ENCODE measurements at regions not wholly inside any gene's neighbourhood (a gene's known extent, or its start where the extent isn't known, plus 50 kb on each side); places are given as distances from the start of the nearest gene placed in this dataset.

DNA sequence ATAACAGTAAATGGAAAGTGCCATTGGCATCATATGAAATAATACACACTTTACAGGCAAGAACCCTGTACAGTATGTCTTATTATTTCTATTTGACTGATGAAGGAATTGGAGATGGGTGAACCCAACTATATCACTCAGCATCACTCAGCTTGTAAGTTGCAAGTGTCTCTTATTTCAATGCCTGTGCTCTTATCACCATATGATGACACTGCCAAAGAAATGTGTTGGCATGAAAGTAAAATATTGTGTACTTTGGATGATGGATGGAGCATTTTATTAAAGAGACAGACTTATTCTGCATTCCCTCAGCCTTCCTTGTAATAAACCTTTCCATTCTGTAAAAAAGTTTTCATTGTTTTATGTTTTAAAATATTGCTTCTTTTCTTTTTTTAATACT, 927.5 kb upstream of the VRK2 start:
- Histone ChIP-seq H3K4me1 (ENCODE audit: insufficient read depth, low read length) (no peaks in the 10 kb centered on the region), H3K23ac (ENCODE audit: insufficient read length, low read depth, low read length) (no peak overlapping the region), H3K4me2 (ENCODE audit: insufficient read depth, insufficient read length, low read length) (no peak overlapping the region), H2BK15ac (ENCODE audit: low read depth, low read length) (no peak overlapping the region), H2BK120ac (ENCODE audit: low read depth, low read length, poor library complexity, severe bottlenecking) (no peak overlapping the region), H4K5ac (ENCODE audit: insufficient read length, low read depth, low read length) (no peak overlapping the region), H3K79me2 (ENCODE audit: insufficient read depth, low read length) (no peaks in the 10 kb centered on the region), H4K91ac (ENCODE audit: insufficient read length, low read depth, low read length) (no peak overlapping the region), H3K9ac (ENCODE audit: extremely low read depth, insufficient read length, low read length) (no peak overlapping the region), H2AK5ac (ENCODE audit: insufficient read length, low read length) (no peak overlapping the region), H3K56ac (ENCODE audit: insufficient read length, low read depth, low read length) (no peak overlapping the region), H3K27ac (ENCODE audit: insufficient read length, low read depth, low read length) (no peak overlapping the region), H2BK12ac (ENCODE audit: insufficient read length, low read depth, low read length) (no peak overlapping the region), H3K14ac (ENCODE audit: insufficient read depth, low read length) (no peak overlapping the region), H2BK20ac (ENCODE audit: low read depth, low read length, poor library complexity, severe bottlenecking) (no peak overlapping the region), H3T11ph (ENCODE audit: low read length) (no peak overlapping the region), H3K23me2 (ENCODE audit: insufficient read length, low read depth, low read length, poor library complexity, severe bottlenecking) (no peaks in the 10 kb centered on the region), H3K18ac (ENCODE audit: insufficient read length, low read depth, low read length) (no peak overlapping the region), H3K27me3 (ENCODE audit: insufficient read depth, low read length) (no peaks in the 10 kb centered on the region), H3K4ac (ENCODE audit: low read depth, low read length) (no peak overlapping the region), H3K9me3 (ENCODE audit: control insufficient read depth, low read depth, low read length) (no peaks in the 10 kb centered on the region), H4K20me1 (ENCODE audit: control insufficient read depth, insufficient read depth, insufficient read length) (no peaks in the 10 kb centered on the region), H2BK5ac (ENCODE audit: insufficient read length, low read length) (no peak overlapping the region), H4K8ac (replicated peaks; ENCODE audit: insufficient read length, low read depth, low read length) (no peak overlapping the region), H2AFZ (ENCODE audit: low read length) (no peak overlapping the region), H3K79me1 (ENCODE audit: insufficient read depth, low read depth, low read length, poor library complexity, severe bottlenecking) (no peaks in the 10 kb centered on the region)
- H3K4me3 Mint-ChIP-seq = no peak overlapping the region
- no peaks in the 10 kb centered on the region for H3K4me1 Mint-ChIP-seq
- no peaks in the 10 kb centered on the region for H3K27me3 Mint-ChIP-seq (ENCODE audit: low read depth)
- no peaks in the 10 kb centered on the region for H3K36me3 Mint-ChIP-seq (ENCODE audit: insufficient read depth in 1 of 3, low read depth in 3 of 3)
- TF ChIP-seq, protein P1, sequence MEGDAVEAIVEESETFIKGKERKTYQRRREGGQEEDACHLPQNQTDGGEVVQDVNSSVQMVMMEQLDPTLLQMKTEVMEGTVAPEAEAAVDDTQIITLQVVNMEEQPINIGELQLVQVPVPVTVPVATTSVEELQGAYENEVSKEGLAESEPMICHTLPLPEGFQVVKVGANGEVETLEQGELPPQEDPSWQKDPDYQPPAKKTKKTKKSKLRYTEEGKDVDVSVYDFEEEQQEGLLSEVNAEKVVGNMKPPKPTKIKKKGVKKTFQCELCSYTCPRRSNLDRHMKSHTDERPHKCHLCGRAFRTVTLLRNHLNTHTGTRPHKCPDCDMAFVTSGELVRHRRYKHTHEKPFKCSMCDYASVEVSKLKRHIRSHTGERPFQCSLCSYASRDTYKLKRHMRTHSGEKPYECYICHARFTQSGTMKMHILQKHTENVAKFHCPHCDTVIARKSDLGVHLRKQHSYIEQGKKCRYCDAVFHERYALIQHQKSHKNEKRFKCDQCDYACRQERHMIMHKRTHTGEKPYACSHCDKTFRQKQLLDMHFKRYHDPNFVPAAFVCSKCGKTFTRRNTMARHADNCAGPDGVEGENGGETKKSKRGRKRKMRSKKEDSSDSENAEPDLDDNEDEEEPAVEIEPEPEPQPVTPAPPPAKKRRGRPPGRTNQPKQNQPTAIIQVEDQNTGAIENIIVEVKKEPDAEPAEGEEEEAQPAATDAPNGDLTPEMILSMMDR (conservative IDR thresholded peaks at IDR 0.05) = no peak
- H3K27ac Mint-ChIP-seq = no peak overlapping the region
- no peak for DNase-seq
- no peaks in the 10 kb centered on the region; a peak in 1 of 5 replicates for H3K9me3 Mint-ChIP-seq

All from H9 (cell line).